ENCODE measurements at regions not wholly inside any gene's neighbourhood (a gene's known extent, or its start where the extent isn't known, plus 50 kb on each side); places are given as distances from the start of the nearest gene placed in this dataset.

GRCh38 chr1:239806897-239807296, 284.8 kb upstream of the FMN2 start:
- TF ChIP-seq CTCF (IDR thresholded peaks at IDR 0.05) (no peak), POLR2A (IDR thresholded peaks at IDR 0.05) (no peak)

All from breast epithelium (tissue), 3 donors.